ENCODE measurements at regions not wholly inside any gene's neighbourhood (a gene's known extent, or its start where the extent isn't known, plus 50 kb on each side); places are given as distances from the start of the nearest gene placed in this dataset.

- no peak for DNase-seq (ENCODE audit: low spot score)
Measured at GRCh38 chr2:8540552-8541055, 141.3 kb upstream of the ID2 start.

DNA sequence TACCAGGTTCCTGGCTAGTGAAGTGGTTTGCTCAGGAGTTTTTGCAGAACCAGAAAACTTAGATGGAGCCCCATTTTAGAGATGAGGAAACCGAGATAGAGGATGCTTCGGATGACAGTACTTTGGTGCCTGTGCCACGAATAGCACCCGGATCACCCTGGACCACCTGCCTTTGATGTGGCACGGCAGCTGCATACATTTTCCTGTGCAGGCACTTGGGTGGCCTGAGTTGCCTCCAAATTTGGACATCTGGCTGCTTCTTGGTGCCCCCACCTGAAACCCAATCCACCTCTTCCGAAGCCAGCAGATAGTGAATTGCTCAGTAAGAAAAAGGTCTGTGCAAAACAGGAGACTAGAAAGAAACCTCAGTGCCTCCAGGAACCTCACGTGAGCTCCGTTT, 140.6 kb upstream of the ID2 start:
- no peak for DNase-seq (ENCODE audit: low spot score)

- DNase-seq (ENCODE audit: low spot score): no peak
Measured at GRCh38 chr2:8541636-8542035, 140.2 kb upstream of the ID2 start.

DNA sequence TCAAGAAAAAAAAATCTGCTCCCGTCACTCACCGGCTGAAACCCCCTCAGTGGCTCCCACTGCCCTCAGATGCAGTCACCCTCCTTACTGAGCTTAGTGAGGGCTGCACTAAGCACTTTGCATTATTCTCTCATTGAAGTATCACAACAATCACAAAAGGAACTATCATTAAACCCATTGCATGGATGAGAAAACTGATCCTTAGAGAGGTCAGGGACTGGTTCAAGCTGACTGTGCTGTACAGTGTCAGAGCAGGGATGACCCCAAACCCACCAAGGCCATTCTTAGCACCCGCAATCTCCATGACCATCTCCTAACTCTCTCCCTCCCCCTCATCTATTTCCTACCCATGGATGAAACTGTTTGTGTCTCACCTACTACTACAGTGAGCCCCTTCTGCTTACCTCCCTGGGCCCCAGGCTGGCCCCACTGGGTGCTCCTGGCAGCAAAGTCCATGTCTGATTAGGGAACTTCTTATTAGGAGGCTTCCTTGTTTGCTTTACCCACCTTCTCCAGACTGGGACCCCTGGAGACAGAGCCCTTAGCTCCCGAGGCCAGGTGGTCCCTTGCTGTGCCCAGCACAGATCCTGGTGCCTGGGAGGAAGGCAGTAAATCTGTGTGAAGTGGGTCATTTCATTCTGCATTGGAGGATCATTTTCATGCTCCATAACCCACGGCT, 139.3 kb upstream of the ID2 start:
- no peak for DNase-seq (ENCODE audit: low spot score)

GRCh38 chr2:8543060-8543382, 138.8 kb upstream of the ID2 start:
- no peak for DNase-seq (ENCODE audit: low spot score)

DNA sequence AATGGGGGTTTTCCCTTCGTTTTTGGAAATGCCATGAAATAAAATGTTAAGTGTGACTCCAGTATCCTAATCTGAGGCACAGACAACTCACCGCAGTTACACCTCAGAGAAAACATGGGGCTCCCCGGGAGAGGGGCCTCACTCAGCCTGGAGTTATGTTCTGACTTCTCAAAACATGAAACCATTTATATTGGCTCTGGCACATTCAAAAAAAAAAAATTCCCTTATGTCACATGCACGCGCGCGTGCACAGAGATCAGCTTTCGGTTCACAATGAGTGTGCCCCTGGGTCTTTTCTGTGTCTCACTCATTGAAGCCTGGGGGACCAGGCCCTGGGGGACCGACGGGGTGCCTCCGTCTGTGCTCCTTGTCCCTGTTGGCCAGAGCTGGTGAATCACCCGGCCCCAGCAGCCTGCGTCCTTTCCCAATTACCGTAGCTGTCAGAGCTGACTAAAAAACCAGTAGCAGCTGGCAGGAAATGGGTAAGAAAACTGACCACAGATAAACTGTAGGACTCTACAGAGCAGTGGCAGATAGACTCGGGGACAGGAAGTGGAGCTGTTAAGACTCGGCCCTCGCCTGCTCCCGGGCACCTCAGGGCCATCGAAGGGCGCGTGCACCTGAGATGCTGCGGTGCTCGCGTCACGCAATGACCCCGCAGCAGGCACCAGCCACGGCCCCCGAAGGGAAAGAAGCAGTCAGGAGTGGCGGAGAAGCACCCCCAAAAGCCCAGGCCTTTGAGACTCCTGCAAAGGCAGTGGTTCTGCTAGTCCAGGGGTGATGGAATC, 138.3 kb upstream of the ID2 start:
- DNase-seq (ENCODE audit: low spot score): peak; percentile 74

DNA sequence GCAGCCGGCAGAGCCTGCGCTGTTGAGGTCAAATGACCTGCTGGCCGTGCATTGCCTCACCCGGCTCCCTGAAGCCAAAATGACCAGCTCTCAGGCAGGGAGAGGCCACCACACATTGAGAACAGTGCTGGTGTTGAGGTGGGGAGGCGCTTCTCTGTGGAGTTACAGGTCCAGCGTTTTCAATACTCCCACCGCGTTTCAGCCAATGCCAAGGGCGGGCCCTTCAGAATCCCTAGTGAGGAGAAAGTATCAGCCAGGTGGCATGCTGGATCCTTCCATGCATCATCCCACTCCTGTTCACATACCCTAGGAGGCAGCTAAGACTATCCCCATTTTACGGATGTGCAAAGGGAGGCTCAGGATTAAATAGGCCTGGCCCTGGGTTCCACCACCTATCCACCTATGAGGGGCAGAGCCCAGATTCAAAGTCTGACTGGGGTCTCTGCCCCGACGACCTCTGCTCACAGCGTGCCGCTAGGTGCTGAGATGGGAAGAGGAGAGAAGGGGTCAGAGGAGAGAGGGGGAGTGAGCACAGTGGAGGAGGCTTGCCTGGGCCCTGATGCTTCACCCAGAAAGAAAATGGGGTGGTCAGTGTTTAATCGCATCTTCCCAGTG, 137.6 kb upstream of the ID2 start:
- DNase-seq (ENCODE audit: low spot score): no peak

DNA sequence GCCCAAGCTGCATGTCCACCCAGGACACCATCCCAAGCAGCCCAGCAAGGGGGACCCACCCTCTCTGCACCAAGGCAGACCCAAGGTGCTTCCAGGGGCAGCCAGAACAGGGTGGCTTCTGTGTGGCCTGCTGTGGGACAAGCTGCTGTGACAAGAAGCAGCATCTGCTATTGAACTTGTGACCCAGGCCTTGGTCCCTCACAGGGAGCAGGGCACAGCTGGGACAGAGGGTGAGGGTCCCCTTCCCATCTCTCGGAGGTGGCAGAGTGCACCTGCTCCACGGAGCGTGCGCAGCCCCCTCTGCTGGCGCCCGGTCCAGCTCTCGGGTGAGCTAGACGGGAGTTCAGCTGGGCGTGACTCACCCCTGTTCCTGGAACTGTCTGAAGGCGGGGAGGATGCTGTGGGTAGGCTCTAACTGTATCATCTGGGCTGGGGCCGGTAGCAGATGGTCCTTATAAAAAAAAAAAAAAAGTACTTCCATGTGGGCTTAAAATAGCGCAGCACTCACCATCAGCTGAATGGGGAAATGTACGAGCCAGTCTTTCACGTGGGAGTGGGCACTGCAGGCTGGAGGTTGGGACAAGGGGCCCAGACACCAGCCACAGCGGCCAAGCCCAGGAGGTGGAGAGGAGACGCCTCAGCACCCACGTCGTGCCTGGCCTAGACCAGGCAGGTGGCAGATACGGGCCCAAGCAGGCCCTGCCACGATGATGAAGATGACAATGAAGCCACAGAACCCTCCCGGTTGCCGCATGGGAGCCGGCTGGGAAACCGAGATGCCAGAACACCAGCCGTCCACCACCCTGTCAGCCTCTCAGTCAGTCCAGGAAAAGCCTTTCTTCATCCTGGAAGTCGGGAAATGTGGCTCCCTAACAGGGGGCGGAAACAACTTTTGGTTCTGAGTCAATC, 136.8 kb upstream of the ID2 start:
- DNase-seq (ENCODE audit: low spot score): no peak

DNA sequence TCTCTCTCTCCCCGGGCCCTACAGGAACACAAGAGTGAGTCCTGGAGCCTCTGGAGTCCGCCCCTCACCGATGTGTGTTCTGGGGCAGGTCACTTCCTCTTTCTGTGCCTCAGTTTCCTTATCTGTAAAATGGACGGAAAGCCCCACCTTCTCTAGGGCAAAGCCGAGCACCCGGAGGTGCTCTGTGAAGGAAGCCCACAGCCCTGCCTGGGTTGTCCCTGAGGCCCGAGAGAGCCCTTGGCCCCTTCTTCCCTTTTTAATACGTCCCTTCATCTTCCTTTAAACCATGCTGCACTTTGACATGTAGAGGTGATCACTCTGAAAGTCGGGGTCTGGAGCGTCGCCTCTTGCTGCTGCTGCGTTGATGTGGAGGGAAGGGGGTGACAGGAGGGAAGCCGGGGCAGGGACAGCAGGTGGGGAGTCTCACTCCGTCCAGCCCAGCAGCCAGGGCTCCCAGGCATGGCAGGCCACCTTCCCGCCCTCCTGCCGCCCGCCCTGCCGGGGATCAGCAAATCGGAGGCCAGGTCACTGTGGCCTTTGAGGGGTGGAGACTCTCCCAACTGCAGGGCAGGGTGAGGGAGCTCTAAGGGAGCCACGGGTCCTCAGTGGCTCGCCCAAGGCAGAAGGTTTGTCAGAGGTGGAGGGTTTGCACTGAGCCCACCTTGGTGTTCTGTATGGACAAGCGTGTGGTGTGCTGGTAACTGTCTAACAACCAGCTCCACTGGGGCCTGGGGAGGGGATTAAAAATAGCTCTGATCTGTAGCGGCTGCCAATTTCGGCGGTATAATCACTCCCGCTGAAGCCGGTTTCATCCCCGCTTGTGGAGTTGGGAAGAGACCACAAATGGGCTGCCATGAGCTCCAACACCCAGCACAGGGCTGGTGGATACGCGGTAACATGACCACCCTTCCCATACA, 135.9 kb upstream of the ID2 start:
- no peak for DNase-seq (ENCODE audit: low spot score)

GRCh38 chr2:8546612-8547283, 135.1 kb upstream of the ID2 start:
- no peak for DNase-seq (ENCODE audit: low spot score)

DNA sequence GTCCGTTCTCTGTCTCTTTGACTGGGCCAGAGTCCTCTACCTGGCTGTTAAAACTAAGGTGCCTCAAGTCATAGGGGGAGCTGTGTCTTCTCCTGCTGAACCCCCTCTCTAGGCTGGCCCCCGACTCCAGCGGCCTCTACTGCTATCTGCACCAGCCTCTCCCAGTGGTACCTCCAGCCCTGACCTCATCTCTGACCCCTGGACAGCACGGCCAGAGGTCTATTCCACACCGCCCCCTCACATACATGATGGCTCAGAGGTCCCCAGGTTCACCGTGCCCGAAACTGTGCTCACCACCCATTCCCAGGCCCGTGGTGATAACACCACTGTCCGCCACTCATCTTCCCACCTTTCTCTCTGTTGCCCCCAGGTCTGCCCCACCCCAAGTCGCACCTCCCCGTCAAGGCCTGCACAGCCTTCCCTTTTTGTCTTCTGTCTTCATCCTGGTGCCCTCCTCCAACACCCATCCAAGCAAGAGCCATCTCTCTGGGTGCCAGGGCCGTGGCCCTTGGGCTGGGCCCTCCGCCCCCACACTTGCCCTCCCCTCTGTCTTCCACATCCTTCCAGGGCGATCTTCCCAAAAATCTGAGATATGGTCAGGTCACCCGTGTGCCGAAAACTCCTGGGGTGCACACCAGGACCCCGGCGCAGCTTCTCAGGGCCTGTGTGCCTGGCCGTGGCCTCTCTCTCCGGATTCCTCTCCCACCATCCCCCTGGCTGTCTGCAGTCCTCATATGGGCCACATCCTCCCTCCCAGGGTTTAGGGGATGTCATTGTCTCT, 134.4 kb upstream of the ID2 start:
- DNase-seq (ENCODE audit: low spot score): no peak

- no peak for DNase-seq (ENCODE audit: low spot score)
Measured at GRCh38 chr2:8548065-8548618, 133.7 kb upstream of the ID2 start.

- DNase-seq (ENCODE audit: low spot score): no peak
Measured at GRCh38 chr2:8548619-8549150, 133.2 kb upstream of the ID2 start.

- DNase-seq (ENCODE audit: low spot score): no peak
Measured at GRCh38 chr2:8549273-8549922, 132.5 kb upstream of the ID2 start.

DNA sequence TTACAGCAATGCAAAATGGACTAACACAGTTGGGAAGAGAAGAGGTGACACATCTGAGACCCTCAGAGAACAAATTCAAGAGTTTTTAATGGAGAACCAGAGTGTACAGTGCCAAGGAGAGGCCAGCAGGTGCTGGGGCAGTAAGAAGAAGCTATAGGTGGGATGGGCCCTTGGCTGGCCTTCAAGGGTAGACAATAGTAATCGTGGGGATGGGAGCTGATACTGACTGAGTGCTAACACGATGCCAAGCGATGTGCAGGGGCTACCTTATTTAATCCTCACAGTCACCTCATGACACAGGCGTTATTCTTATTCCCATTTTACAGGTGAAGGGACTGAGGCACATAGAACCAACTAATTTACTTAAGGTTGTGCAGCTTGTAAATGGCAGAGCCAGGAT, 131.9 kb upstream of the ID2 start:
- DNase-seq (ENCODE audit: low spot score): no peak

GRCh38 chr2:8550481-8550880, 131.4 kb upstream of the ID2 start:
- DNase-seq (ENCODE audit: low spot score): no peak

DNA sequence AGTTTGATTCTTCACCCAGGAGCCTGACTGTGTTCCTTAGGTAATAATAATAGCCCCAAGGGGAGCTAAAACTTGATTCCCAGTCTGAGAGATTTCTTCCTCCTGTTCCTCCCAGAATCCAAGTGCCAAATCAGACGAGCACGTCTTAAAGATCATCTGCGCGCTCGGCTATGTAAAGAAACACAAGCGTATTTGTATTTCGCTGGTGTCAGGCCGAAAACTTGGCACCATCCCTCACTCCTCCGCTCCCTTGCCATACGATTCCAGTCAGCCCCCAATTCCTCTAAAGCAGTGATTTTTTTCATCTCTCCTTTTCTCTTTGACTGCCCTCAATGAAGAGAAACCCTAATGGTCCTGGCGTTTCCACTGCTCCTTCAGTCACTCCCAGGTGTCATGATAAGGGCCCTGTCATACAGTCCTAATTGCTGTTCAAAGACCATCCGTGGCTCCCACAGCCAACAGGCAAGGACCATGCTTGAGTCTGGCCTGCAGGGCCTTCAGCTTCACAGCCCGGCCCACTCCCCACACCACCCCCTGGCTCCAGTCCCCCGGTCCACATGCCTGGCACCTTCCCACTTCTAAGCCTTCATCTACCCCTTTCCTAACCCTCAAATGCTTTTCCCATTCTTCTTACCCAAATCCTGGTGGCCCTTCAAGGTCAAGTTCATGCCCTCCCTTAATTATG, 130.8 kb upstream of the ID2 start:
- DNase-seq (ENCODE audit: low spot score): no peak

- DNase-seq (ENCODE audit: low spot score): no peak
Measured at GRCh38 chr2:8551622-8552074, 130.2 kb upstream of the ID2 start.
